ENCODE measurements at regions not wholly inside any gene's neighbourhood (a gene's known extent, or its start where the extent isn't known, plus 50 kb on each side); places are given as distances from the start of the nearest gene placed in this dataset.

DNA sequence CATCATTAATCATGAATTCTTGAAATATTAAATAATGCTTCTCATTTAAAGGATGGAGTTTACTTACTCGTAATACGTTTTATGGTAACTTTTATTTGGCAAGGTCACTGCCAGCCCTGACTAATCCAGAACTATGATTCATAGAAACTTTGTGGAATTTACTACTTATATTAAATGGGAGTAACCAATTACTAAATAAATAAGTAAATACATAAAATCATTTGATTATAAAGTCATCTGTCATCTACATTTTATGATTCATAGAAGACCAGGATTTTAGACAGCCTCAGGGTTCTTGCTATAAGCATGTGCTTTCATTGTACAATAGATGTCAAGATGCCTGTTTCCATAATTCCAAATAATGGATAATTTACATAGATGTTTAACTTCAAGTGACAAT is 611.1 kb downstream of the TBC1D4 start:
- TF ChIP-seq CTCF (IDR thresholded peaks at IDR 0.05; ENCODE audit: control extremely low read depth in 1 of 3, insufficient read depth in 1 of 3, low read depth in 1 of 3, low read length in 3 of 3) (no peak), POLR2A (IDR thresholded peaks at IDR 0.05; ENCODE audit: control extremely low read depth in 1 of 2, low read depth in 2 of 2, low read length in 2 of 2) (no peak), JUND (IDR thresholded peaks at IDR 0.05; ENCODE audit: low read length) (no peak), TCF12 (IDR thresholded peaks at IDR 0.05; ENCODE audit: low read depth, low read length) (no peak), SRF (IDR thresholded peaks at IDR 0.05; ENCODE audit: low read depth, low read length) (no peak), BRCA1 (IDR thresholded peaks at IDR 0.05; ENCODE audit: low read depth, low read length) (no peak), EP300 (IDR thresholded peaks at IDR 0.05; ENCODE audit: borderline replicate concordance in 1 of 2, low read depth in 2 of 2, low read length in 2 of 2) (no peak), USF2 (IDR thresholded peaks at IDR 0.05; ENCODE audit: low read length) (no peak), RAD21 (IDR thresholded peaks at IDR 0.05 in 1 of 2, conservative IDR thresholded peaks at IDR 0.05 in 1 of 2; ENCODE audit: low read depth in 2 of 2, low read length in 2 of 2) (no peak), TAF1 (IDR thresholded peaks at IDR 0.05; ENCODE audit: low read depth, low read length) (no peak), POLR2AphosphoS5 (IDR thresholded peaks at IDR 0.05; ENCODE audit: low read depth, low read length) (no peak), SP2 (IDR thresholded peaks at IDR 0.05; ENCODE audit: low read length) (no peak)
